ENCODE measurements at regions not wholly inside any gene's neighbourhood (a gene's known extent, or its start where the extent isn't known, plus 50 kb on each side); places are given as distances from the start of the nearest gene placed in this dataset.
"Not testable (repeated sequence)": the region's sequence is repeated elsewhere in the genome, so short reads cannot be mapped to it uniquely, and the experiment has no call there.

DNA sequence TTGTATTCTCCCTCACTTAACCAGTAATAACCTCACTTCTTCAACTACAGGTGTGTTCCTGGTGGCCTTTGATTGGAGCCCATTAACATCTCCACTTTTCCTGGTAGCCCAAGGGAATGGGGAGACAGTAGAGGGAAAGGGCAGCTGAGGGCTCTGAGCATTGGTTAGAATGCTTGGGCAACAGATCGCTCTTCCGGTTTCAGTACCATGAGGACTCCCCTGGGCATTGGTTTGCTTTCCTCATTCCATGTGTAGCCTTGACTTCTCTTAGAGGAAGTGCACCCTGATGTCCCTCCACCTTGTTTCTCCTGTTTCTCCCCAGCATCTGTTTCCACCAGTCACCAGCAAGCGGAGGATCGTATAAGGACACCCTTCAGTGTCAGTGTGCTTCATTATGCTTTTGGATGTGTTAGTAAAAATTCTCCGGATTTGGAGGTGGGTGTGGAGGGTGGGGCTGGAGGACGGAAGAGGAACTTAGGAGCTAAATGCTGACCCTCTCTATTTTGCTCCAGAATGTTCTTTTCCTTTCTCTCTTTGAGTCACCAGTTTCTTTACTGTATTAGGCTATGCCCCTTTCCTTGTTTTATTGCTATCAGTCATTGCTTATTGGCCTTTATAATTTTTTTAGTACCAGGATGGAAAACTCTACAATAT is 50.6 kb upstream of the ZNG1B start:
- DNase-seq, result not testable (repeated sequence)

DNA sequence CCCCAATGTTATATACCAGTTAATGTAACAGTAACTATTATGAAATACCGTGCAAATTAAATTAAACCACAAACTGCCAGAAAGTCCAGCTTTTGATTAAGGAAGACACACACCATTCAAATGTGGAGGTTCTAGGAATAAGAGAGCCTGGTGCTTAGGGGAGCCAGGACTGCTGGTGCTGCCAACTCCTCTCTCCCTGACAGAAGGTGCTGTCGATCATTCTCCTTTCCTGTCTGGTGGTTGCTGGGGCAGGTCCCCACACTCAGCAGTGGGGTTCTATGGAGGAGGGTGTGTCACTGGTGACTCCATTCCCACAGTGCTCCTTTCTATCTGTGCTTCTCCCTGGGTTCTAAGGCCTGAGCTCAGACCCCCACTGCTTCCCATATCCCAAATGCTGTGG is 57.9 kb upstream of the ZNG1B start:
- DNase-seq, result not testable (repeated sequence)

DNA sequence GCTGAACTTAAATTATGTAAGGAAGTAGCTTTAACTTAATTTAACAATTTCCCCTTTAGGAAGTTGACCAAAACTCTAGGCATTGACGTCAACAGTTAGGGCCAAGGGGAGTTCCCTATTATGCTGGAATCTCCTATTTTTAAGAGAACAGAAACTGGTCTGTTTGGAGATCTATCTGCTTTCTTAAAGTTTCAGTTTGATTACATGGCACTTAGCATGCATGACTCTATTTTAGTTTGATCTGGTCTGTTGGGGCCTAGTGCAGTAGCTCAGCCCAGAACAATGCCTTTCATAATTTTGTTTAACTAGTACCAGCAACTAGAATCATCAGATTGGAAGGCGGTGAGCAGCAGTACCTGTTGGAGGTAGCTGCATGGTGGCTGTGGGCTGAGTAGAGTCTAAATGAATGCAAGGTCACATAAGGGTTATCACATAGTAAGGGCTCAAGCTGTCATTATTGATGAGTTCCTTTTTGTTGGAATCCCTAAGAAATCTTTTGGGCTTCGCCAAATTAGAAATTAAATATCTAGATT is 60.5 kb upstream of the ZNG1B start:
- no peak for DNase-seq

DNA sequence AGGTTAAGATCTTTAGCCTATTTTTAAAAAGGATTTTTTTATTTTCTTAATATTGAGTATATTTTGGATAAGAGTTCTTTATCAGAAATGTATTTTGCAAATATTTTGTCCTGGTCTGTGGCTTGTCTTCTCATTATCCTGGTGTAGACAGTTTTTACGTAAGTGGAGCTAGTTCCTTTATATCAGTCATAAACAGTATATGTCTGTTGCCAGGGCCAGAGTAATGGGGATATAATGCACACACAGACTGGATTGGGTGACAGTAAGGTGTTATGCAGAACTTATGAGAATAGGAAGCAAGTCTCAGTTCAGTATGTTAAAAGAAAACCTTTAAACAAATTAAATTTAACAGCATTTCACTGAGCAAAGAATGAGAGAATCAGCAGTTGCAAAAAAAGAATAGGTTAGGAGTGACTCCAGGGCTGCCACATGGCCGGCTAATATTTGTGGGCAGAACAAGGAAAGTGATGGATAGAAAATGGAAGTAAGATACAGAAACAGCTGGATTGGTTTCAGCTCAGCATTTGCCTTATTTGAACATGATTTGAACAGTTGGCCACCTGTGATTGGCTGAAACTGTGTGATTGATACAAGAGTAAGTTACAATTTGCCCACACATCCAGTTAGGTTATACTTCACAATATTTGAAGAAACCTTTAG is 61.1 kb upstream of the ZNG1B start:
- DNase-seq, result no peak

DNA sequence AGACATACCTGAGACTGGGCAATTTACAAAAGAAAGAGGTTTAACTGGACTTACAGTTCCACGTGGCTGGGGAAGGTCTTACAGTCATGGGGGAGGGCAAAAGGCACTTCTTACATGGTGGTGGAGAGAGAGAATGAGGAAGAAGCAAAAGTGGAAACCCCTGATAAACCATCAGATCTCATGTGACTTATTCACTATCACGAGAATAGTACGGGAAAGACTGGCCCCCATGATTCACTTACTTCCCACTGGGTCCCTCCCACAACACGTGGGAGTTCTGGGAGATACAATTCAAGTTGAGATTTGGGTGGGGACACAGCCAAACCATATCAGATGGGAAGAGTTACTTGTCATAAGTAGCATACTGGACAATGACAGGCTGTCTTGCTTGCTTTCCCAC is 62.6 kb upstream of the ZNG1B start:
- not testable (repeated sequence) for DNase-seq

DNA sequence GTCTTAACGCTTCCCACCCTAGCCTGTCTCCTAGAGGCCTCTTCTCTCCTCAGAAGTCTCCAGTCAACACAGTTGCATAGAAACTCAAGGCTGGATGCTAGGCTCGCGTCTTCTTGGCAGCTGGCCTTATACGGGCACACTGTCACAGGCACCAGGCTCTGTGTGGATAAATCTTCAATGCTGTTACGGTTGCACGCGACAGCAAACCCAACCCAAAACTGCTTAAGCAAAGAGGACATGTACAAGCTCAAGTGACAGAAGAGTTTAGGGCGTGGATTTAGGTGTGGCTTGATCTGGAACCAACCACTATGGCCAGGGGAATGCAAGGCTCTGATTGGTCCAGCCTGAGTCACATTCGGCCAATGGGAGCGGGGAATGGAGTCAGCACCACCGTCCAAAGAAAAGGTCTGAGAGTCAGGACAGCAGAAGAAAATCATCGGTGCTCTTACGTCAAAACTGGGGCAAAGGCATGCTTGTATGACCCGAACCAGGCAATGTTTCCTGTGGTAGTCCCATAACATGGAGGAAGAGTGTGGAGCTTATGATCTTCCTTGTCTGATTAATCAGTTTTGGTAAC is 65.1 kb upstream of the ZNG1B start:
- not testable (repeated sequence) for DNase-seq

DNA sequence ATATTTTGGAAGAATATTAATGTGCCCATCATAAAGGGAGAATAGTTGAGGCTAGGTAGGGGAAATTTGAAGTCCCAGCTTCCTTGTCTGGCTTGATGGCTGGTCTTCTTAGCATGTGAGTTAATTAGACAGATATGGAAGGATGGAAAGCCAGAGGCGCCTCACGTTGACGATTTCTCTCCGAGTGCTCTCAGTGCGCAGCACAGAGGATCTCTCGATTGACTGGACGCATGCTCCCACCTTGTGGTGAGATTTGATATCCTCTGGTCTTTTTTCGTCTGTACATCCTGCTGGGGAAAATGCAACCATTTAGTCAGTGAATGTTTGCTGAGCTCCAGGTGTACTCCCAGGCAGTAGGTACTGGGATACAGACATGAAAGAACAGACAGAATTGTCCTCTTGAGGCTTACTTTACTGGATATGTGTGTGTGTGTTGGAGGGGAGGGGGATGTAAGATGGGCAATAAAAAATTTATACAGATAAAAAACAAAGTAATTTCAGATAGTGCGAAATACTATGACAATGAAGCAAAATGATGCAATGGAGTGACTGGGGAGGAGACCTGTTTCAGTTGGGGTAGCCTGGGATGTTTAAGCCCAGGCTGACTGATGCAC is 66.9 kb upstream of the ZNG1B start:
- DNase-seq, result peak; percentile 59

DNA sequence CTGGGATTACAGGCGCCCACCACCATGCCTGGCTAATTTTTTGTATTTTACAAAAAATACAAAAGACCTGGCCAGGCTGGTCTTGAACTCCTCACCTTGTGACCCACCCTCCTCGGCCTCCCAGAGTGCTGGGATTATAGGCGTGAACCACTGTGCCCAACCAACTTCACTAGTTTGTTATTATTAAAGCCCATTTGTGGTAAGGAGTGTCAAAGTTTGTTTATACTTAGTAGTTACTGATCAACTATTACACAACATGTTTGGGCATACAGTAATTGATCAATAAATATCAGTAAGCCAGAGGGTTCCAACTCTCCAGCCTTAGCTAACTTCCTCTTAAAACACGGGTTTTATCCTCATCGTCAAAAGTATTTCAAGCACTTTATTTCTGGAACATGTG is 67.5 kb upstream of the ZNG1B start:
- DNase-seq, result no peak

DNA sequence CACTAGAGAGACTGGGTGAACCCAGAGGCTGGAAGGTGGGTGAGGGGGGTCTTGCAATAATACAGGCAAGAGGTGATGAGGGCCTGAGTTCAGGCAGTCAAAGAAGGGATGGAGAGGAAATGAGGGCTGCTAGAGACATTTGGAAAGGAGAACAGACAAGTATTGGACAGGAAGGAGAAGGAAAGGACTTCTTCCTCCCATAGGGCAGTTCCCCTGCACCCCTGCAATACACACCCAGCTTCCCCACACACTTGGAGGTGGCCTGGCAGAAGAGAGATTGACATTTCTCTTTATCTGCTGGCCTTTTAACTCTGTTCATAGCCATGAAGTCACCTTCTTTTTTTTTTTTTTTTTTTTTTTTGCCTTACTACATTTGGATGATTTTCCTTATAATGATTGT is 68.9 kb upstream of the ZNG1B start:
- not testable (repeated sequence) for DNase-seq

DNA sequence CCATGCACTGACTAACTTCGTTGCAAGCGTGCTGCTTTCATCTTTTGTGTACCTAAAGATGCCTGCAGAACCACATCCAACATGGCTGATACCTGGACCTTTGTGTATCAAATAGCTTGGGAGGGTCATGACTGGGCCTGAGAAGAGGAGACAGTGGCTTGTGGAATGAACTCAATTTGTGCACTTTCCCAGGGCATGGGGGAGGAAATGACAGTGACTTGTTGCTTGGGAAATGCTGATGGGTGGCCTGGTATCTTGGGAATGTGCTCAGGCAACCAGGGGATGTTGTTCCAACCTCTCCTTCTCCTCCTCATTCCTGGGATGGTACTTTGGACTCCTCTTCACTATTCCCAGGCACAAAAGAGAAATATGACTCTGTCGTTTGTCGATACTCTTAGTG is 70.7 kb upstream of the ZNG1B start:
- DNase-seq, result not testable (repeated sequence)

DNA sequence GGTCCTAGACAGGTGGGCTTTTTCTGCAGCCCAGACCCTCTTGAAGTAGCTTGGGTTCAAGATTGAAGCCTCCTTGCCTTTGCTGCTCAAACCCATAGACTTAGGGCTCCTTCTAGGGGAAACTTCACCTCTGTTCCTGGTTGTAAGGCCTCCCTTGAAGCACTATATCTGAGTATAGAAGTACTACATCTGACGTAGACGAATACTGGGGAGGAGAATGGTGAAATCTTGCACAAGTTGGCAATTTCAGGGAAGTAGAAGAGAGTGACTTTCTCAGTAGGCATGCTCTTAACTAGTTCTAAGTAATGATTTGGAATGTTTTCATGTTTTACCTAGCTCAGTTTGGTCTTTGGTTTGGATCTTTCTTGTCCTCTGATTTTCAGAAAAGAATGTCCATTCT is 71.7 kb upstream of the ZNG1B start:
- DNase-seq, result not testable (repeated sequence)

DNA sequence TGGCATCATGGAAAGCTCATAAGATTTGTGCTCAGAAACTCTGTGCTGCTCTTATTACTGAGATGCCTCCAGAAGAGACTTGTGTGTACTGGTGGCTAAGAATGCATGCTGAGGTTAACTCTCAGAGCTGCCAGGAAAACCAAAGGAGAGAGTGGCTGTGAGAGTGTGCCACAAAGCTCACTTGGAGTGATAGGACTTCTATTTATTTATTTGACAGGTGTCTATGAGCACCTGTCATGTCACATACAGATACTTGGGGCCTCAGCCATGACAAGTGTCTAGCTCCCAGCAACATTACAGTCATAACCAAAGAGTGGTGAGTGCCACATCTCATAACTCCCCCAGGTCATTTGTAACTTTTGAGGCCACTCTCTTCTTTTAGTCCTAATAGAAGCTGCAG is 72.2 kb upstream of the ZNG1B start:
- DNase-seq, result not testable (repeated sequence)

DNA sequence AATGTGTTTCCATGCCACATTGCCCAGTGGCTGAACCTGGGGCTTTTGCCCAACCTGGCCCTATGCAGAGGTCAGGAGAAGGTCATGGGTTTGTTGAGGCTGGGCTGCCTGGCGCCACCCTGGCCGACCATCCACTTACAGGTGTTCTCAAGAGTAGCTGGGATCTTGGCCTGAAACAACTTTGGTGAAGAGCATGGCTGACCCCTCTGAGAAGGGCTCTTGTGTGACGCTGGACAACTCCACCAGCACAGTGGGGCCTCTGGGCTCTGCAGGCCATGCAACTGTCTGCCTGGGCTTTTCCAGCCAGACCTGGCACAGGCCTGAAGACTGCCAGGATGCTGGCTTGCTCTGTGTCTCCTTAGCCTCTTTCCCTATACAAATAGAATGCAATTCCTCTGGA is 76.4 kb upstream of the ZNG1B start:
- no peak for DNase-seq

DNA sequence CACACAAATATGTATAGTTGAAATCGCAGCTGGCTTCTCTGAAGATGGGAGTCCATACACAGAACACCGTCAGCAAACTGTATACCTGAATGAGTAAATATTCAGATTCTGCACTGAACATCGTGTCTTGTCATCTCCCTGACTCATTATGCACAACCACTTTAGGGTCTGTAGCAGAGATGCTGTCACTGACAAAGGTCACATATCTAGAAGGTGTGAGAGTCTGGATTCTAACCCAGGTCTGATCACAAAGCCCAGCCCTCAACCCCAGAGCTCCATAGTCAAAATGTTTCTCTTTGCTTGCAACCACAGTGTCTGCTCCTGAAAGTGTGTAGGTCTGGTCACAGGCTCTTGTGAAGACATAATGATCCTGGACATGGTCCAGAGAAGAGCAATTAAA is 78.3 kb upstream of the PAX8 start:
- DNase-seq, result no peak

DNA sequence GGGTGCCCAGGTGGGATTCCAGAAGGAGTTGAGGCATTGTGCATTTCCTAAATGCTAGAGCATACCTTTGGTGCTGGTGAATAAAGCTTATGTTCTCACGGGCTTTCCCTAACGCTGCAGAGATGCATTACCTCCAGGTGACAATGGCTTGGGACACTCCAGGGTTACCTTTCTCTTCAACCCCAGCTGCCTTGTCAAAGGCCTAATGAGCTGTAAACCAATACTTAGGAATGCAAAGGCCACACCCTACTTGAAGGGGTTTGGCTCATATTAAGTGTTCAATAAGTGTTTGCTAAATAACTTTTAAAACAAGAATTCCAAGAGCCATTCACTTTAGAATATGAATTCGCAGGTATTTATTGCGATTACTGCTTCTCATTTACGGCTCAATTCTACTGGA is 77.6 kb upstream of the PAX8 start:
- DNase-seq, result not testable (repeated sequence)

DNA sequence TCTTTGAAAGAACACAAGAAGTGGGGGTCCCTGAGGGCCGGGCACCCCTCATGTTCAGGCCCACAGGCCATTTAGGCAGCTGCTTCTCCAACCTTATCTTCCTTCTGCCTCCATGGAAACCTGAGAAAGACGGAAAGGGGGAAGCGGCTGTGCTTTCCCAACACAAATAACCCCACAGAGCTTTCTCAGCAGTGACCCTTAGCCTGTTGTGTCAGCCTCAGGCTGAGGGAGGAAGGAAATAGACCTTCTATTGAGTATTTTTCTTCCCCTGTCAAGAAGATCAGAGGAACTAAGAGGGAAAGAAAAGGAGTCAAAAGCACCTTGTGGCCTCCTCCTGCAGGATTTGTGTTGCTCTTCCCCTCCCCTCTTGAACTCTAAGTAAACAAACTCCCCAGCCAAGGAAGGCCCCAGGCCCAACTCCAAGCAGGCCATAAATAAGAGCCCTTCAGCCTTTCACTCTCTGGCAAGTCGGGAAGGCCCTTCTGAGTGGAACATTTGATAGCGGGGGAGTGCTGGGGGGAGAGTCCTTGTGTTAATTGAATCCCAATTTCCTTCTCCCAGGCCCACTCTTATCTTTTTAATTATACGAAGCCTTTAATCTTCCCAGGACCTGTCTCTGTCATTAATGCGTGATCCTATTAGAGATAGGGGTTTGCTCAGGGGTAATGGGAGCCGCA is 76.8 kb upstream of the PAX8 start:
- not testable (repeated sequence) for DNase-seq

DNA sequence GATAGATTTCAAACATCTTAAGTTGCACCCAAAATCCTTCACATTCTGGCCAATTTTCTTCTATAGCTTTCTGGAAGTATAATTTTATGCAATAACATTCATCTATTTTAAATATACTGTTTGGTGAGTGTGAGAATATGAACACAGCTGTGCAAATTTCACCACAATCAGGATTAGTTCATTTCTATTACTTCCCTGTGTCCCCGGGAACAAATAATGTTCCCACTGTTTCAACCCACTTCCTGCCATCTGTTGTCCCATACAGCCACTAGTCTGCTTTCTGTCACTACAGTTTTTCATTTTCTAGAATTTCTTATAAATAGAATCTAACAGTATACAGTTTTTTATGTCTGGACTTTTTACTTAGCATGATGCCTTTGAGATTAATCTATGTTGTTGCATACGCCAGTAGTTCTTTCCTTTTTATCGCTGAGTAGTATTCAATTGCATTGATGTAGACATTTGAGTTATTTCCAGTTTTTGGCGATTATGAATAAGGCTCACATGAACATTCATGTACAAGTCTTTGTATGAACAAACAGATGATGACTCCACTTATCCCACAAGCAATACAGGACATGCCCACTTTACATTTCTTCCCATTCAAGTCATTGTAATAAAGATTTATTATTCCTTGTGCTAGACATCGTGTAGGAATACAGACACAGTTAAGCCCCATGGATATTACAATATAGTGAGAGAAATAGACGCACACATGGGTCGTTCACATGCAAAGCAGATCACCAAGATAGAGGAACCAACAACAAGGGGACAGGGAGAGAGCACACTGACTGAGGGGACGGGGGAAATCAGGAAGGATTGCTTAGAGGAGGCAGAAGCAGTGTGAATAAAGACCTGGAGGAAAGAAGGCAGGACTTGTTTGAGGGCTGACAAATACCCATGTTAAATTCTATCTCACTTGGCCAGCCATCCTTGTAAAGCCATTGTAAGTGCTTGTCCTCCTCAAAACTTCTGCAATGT is 72.9 kb upstream of the PAX8 start:
- no peak for DNase-seq

DNA sequence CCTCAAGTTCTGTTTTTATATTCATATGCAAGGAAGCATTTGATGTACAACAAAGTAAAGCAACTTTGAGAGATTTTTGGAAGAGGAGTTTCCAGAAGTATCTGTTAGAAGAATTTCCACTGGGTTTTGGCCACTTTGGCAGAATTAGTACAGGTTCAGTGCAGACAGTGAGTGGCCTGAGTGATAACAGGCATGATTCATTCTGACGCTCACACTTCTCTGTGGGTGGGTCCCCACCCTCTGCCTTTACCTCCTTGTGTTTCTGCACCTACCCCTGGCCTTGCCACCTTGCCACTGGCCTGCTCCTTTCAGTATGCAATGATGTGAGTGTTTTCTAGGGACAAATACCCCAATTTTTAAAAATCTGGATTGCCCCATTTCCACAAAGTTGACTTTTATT is 65.1 kb upstream of the PAX8 start:
- DNase-seq, result not testable (repeated sequence)

DNA sequence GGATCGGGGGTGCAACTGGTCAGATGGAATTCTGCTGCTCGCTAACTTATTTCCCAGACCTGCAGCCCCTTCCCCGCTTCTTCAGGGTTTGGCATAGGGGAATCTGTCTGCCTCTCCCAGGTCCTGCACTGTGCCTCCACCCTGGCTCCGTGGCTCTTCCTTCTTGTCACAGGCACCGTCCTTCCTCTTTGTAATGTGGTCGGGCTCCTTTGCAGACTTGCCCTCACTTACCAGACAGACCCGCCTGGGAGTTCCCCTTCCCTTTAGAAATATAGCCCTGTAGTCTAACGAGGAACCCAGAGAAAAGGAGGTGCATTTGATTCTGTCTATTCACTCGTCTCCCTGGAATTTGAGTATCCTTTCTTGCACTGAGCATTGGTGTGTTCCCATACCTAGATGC is 63.9 kb upstream of the PAX8 start:
- no peak for DNase-seq

DNA sequence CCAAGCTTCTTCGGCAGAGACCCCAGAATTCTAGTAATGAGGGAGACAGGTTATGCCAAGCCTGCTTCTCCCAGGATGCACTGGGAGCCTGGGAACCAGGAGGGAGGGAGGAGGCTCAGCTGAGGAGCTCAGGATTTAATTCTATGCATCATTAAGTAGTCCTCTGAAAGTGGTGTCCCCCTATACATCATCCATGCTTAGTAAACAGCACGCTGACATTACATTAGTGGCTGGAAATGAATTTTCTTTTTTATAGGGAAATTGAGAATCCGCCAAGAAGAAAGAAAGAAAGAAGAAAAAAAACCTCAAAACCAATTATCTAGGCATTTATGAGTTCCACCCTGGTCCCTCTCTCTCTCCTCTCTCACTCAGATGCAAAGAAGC is 63.1 kb upstream of the PAX8 start:
- DNase-seq, result not testable (repeated sequence)

DNA sequence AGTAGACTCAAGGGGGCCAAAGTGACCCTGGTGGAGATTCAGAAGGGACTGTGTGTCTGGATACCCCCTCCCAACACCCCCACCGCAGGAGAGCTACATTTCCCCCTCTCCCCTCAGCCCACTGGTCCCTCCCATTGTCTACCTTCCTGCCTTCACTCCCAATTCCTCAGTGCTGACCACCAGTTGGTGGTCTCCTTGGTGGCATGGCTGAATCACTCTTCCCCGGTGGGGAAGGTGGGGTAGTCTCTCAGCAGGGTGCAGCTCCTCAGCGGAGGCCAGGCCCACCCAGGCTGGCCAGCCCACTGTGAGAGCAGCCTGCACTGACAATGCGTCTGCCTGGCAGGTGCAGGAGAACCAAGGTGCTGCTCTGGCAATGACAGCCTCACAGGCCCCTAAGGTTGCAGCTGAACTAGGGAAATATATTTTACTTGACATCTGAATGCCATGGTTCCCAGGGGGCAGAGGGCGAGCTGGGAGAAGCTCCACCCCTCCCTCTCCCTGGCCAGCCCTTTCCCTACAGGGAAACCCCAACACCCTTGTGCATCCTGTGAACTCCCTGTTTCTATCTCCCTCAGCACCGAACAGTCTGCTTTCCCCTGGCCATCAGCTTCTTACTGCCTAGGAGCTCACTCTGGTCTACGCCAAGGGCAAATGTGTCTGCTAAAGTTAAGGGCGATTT is 62.6 kb upstream of the PAX8 start:
- DNase-seq, result no peak
